OCI-M2 (cell line): ENCODE measurements at regions not wholly inside any gene's neighbourhood (a gene's known extent, or its start where the extent isn't known, plus 50 kb on each side); places are given as distances from the start of the nearest gene placed in this dataset.

Experiments used
- DNase-seq: peaks from one replicate; lab custom pipeline; 2025; ENCODE audit not compliant: unreplicated experiment; lab: John Stamatoyannopoulos, UW

GRCh38 chr5:32984851-32985610, 273.9 kb downstream of the NPR3 start:
- DNase-seq, result no peak

- no peak for DNase-seq
These were observed 278.7 kb downstream of the NPR3 start for GRCh38 chr5:32989815-32990214.

- DNase-seq, result no peak
These were observed 279.7 kb downstream of the NPR3 start for GRCh38 chr5:32990593-32991420.

- DNase-seq, result no peak
These were observed 280.3 kb downstream of the NPR3 start for GRCh38 chr5:32991421-32991815.

- no peak for DNase-seq
These were observed 285.2 kb downstream of the NPR3 start for GRCh38 chr5:32996336-32996735.

DNA sequence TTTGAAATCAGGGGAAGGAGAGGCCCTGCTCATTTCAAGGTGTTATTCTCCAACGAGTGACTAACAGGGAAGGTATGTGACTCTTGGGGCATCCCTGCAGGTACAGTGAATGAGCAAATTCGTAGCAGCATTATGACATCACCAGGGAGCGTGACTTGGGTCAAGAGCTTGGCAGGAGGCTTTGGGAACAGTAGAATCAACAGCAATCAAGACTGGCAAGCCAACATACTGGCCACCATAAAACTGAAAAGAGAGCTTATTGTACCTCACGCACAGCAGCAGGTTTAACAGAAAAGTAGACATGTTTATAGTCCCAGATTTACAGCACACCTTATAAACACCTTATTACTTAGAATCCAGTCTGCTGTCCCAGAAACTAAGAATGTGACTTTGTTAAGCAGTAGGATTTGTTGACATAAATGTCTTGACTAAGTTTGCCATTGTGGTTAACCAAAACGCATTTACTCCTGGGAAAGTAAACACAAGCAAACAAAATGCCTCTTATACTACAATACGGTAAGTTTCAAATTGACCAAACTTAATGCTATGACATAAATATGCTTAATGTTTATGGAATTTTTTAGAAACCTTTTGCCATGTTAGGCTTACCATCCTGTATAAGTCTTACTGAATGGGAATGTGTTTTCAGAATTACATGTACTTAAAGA, 297.8 kb downstream of the NPR3 start:
- no peak for DNase-seq

- no peak for DNase-seq
These were observed 299.7 kb downstream of the NPR3 start for GRCh38 chr5:33010846-33011245.

DNA sequence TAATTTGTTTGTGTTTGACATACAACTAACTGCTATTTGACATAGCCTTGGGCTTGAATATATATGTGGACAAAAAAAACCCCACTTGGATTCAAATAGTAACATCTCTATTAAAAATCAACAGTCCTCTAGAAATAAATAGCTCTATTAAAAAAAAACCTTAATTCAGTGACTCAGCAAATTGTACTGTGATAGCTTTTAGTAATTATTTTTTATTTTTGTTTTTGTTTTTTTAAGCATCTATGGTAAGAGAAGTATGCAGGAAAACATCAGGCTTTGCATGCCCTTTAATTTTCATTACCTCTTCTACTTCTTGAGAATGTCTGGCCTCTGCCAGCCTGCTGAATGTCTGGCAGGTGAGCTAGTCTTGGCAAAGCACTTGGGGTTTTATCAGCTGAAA, 300.7 kb downstream of the NPR3 start:
- DNase-seq, result no peak

DNA sequence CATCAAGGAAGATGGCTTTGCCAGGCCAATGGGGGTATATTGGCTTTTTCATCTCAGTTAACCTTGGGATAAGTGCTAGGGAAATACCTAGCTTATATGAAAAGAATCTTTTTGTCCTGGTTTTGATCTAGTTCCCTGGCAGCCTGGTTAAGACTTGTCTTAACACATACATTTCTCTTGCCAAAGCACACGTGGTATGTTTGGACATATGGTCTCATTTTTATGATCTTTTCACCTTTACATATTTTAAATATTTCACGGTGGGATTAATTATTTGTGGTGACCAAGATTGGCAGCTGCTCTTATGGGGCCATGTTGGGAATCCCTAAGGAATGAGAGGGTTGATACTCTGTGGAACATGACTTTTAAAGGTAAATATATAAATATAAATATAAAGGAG, 312.5 kb downstream of the NPR3 start:
- no peak for DNase-seq

GRCh38 chr5:33032271-33033070, 321.4 kb downstream of the NPR3 start:
- DNase-seq, result no peak

- DNase-seq, result no peak
These were observed 322.4 kb downstream of the NPR3 start for GRCh38 chr5:33033516-33033915.

DNA sequence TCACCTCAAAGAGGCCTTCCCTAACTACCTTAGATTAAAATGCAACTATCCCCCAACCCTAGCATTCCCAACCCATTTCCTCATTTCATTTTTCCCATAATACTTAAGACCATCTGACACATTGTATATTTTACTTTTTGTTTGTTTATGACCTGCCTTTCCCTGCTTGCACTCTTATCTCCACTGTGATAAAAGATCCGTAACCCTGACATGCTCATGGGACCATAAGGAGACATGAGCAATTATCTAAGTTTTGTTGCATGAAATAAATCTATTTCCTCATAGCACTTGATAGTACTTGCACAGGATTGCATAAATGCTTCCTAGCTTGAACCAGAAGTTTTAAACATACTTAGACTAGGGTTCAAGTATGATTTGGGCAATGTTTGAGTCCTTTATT, 323.7 kb downstream of the NPR3 start:
- DNase-seq, result no peak

GRCh38 chr5:33035851-33036527, 324.9 kb downstream of the NPR3 start:
- DNase-seq, result no peak

GRCh38 chr5:33037076-33037475, 326.0 kb downstream of the NPR3 start:
- no peak for DNase-seq

DNA sequence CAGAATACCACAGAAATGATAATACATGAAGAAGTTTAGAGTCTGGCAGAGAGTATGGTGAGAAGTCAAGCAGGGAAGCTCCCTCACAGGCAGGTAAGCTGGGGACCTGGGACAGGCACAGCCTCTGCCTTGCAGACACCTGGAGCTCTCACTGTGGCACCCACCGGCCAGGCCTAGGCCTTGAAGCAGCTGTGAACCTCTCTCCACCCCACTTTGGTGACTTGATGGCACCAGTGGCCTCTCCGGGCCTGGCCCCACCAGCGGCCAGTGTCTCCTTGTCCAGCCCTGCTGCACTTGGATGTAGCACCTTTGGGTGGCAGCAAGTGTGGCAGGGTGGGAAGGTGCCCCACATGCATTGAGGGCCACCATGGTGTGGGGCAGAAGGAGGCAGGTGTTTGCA, 330.5 kb downstream of the NPR3 start:
- DNase-seq, result no peak

- no peak for DNase-seq
These were observed 332.3 kb downstream of the NPR3 start for GRCh38 chr5:33043343-33043997.

DNA sequence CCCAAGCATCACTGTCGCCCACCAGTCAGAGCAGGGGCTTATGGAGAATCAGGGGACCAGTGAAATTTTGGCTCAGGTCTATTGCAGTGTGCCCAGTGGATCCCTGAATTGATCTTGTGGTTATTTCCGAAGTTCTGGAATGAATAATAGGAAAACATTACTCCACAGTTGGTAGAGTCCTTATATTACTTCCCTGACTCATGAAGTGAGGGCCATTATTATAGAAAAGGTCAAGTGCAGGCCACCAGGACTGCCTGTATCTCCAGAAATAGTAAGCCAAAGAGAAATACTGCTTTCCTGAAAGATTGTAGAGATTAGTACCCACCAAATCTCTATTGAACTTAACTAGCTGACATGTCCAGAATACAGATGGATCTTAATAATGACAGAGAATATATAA, 335.0 kb downstream of the NPR3 start:
- DNase-seq, result no peak

DNA sequence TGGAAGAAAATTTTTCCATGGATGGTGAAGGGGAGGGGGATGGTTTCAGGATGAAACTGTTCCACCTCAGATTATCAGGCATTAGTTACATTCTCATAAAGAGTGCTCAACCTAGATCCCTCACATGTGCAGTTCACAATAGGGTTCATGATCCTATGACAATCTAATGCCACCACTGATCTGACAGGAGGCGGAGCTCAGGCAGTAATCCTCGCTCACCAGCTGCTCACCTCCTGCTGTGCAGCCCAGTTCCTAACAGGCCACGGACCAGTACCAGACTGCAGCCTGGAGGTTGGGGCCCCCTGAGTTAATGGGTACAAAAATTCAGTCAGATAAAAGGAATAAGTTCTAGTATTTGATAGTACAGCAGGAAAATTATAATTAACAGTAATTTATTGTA, 337.2 kb downstream of the NPR3 start:
- DNase-seq, result no peak

GRCh38 chr5:33049298-33049697, 338.2 kb downstream of the NPR3 start:
- no peak for DNase-seq

DNA sequence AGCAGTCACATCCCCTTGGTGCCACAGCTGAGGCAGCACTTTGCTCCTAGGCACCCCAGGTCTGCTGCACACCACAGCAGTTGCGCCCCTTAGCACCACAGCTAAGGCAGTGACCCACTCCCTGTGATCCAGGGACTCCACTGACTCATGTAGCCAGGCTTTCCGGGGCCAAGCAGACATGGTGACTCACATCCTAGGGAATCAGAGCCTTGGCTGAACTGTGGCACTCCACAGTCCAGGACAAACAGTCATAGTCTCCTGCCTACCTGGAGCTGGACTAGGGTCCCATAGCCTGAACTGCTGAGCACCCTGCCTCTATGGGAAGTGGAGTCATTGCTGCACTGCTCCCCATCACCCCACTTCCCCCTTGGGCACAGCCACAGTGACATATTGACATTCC, 338.7 kb downstream of the NPR3 start:
- DNase-seq, result no peak
